ENCODE measurements at regions not wholly inside any gene's neighbourhood (a gene's known extent, or its start where the extent isn't known, plus 50 kb on each side); places are given as distances from the start of the nearest gene placed in this dataset.

- no peak overlapping the region for H3K4me3 ChIP-seq (ENCODE audit: low read depth, low read length)
- TF ChIP-seq, protein P1, sequence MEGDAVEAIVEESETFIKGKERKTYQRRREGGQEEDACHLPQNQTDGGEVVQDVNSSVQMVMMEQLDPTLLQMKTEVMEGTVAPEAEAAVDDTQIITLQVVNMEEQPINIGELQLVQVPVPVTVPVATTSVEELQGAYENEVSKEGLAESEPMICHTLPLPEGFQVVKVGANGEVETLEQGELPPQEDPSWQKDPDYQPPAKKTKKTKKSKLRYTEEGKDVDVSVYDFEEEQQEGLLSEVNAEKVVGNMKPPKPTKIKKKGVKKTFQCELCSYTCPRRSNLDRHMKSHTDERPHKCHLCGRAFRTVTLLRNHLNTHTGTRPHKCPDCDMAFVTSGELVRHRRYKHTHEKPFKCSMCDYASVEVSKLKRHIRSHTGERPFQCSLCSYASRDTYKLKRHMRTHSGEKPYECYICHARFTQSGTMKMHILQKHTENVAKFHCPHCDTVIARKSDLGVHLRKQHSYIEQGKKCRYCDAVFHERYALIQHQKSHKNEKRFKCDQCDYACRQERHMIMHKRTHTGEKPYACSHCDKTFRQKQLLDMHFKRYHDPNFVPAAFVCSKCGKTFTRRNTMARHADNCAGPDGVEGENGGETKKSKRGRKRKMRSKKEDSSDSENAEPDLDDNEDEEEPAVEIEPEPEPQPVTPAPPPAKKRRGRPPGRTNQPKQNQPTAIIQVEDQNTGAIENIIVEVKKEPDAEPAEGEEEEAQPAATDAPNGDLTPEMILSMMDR (conservative IDR thresholded peaks at IDR 0.05; ENCODE audit: low read depth, low read length): no peak
- DNase-seq (ENCODE audit: low read depth): peak; percentile 63
Observed at GRCh38 chr13:107466326-107467099, 748.8 kb downstream of the LIG4 start.

DNA sequence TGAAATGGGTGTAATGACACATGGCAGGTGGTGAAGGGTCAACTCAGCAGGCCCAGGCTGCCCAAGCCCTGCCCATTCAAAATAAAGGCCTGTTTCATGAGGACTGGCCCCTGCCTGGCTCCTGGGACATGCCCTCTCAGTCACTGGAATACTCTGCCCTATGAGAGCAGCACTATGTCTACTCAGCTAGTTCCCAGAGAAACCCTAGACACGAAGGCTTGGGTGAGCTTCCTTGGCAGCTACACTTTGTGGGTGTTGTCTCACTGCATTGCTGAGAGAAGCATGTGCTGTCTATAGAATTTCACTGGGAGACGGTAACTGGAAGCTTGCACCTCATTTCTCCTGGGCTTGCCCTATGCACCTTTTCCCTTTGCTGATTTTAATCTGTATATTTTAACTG lies 752.8 kb downstream of the LIG4 start:
- no peak for DNase-seq (ENCODE audit: low read depth)
- TF ChIP-seq, protein P1 (conservative IDR thresholded peaks at IDR 0.05; ENCODE audit: low read depth, low read length): no peak
- H3K4me3 ChIP-seq (ENCODE audit: low read depth, low read length): no peak overlapping the region

GRCh38 chr13:107461751-107462150 lies 753.6 kb downstream of the LIG4 start:
- TF ChIP-seq, protein P1 (conservative IDR thresholded peaks at IDR 0.05; ENCODE audit: low read depth, low read length): no peak
- DNase-seq (ENCODE audit: low read depth): no peak

GRCh38 chr13:107459430-107459829 lies 755.9 kb downstream of the LIG4 start:
- TF ChIP-seq, protein P1 (conservative IDR thresholded peaks at IDR 0.05; ENCODE audit: low read depth, low read length): no peak
- DNase-seq (ENCODE audit: low read depth): no peak
- H3K4me3 ChIP-seq (ENCODE audit: low read depth, low read length): no peak overlapping the region

More at GRCh38 chr13:107461751-107462150, 753.6 kb downstream of the LIG4 start:
- no peak overlapping the region for H3K4me3 ChIP-seq (ENCODE audit: low read depth, low read length)

- DNase-seq (ENCODE audit: low read depth): no peak
- H3K4me3 ChIP-seq (ENCODE audit: low read depth, low read length): no peak overlapping the region
- TF ChIP-seq, protein P1 (conservative IDR thresholded peaks at IDR 0.05; ENCODE audit: low read depth, low read length): no peak
Observed at GRCh38 chr13:107458269-107458668, 757.1 kb downstream of the LIG4 start.

- DNase-seq (ENCODE audit: low read depth): no peak
- H3K4me3 ChIP-seq (ENCODE audit: low read depth, low read length): no peak overlapping the region
- TF ChIP-seq, protein P1 (conservative IDR thresholded peaks at IDR 0.05; ENCODE audit: low read depth, low read length): no peak
Observed at GRCh38 chr13:107457686-107458085, 757.6 kb downstream of the LIG4 start.

DNA sequence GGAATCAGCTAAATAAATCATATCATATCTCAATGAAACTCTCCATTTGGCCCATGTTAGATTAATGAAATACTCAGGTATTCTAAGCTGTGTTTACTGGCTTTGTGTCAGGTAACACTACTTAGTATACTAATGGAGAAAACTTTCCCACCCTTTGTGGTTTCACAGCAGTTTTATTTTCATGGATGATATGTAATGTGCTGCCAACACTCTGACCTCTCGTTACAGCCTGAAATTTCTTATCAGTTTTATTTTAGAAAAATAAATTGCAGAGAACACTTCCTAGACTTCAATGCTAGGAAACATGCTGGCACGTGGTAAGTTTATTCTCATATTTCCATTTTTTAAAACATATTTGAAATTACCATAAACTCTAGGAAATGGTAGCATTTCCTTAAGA lies 758.9 kb downstream of the LIG4 start:
- TF ChIP-seq, protein P1 (conservative IDR thresholded peaks at IDR 0.05; ENCODE audit: low read depth, low read length): no peak
- no peak overlapping the region for H3K4me3 ChIP-seq (ENCODE audit: low read depth, low read length)
- DNase-seq (ENCODE audit: low read depth): no peak
